ENCODE measurements at regions not wholly inside any gene's neighbourhood (a gene's known extent, or its start where the extent isn't known, plus 50 kb on each side); places are given as distances from the start of the nearest gene placed in this dataset.
"Not testable (repeated sequence)": the region's sequence is repeated elsewhere in the genome, so short reads cannot be mapped to it uniquely, and the experiment has no call there.

- H3K18ac ChIP-seq (ENCODE audit: low read length); H2AFZ ChIP-seq (ENCODE audit: low read length); H3K23ac ChIP-seq (ENCODE audit: low read depth, low read length, poor library complexity); H2AK5ac ChIP-seq (ENCODE audit: low read depth, low read length); H3K4ac ChIP-seq (ENCODE audit: low read length); H3K4me3 ChIP-seq (ENCODE audit: low read length in 2 of 2); H3K27me3 ChIP-seq (ENCODE audit: control insufficient read depth in 3 of 3, insufficient read depth in 3 of 3, low read depth in 1 of 3, low read length in 3 of 3); H2BK120ac ChIP-seq (ENCODE audit: low read depth, low read length); H3K27ac ChIP-seq (replicated peaks; ENCODE audit: low read length); H2BK5ac ChIP-seq (ENCODE audit: low read length); H3K4me1 ChIP-seq (ENCODE audit: control insufficient read depth in 2 of 2, insufficient read depth in 1 of 2, low read depth in 1 of 2, low read length in 2 of 2); H3K9ac ChIP-seq (ENCODE audit: low read depth, low read length, poor library complexity); H4K8ac ChIP-seq (ENCODE audit: low read depth, low read length); H2BK12ac ChIP-seq (ENCODE audit: low read length); H3K36me3 ChIP-seq (replicated peaks in 1 of 2; ENCODE audit: control insufficient read depth in 2 of 2, insufficient read depth in 2 of 2, low read length in 2 of 2); H3K14ac ChIP-seq (ENCODE audit: low read length); H4K91ac ChIP-seq (ENCODE audit: low read depth, low read length, poor library complexity); H3K9me3 ChIP-seq (replicated peaks in 1 of 2; ENCODE audit: control insufficient read depth in 2 of 2, insufficient read depth in 1 of 2, low read depth in 1 of 2, low read length in 2 of 2); H3K4me2 ChIP-seq (ENCODE audit: insufficient read depth, low read length, poor library complexity, severe bottlenecking); H3K79me1 ChIP-seq (ENCODE audit: low read depth, low read length); H2BK15ac ChIP-seq (ENCODE audit: low read length); DNase-seq (ENCODE audit: low spot score): not testable (repeated sequence)
- no CpG with 5 or more reads among the region's 2 CpGs for WGBS, 2 donors (ENCODE audit: extremely low coverage in 2 of 2, insufficient read length in 2 of 2, insufficient replicate concordance in 1 of 2)
Observed at GRCh38 chr1:148211191-148211590, 59.1 kb upstream of the NBPF11 start.

GRCh38 chr1:148210624-148211023, 58.5 kb upstream of the NBPF11 start:
- not testable (repeated sequence) for H2BK5ac ChIP-seq (ENCODE audit: low read length)

DNA sequence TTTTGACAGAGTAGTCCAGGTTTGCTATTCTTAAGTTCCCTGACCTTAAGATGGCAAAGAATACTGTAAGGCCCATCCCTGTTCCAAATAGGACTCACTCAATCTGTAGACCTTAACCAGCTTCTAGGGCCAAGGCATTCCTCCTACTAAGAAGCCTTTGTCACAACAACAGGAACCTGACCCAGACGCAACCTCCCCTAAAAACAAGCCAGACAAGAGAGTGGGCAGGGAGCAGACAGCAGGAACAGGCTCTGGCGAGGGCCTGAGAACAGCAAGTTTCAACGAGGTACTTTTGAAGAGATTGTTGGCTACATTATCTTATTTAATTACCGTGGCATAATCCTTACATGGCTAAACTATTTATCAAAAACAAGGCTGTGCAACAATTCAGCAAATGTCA, 58.1 kb upstream of the NBPF11 start:
- WGBS, 2 donors (ENCODE audit: extremely low coverage in 2 of 2, insufficient read length in 2 of 2, insufficient replicate concordance in 1 of 2): no CpG with 5 or more reads among the region's 4 CpGs
- not testable (repeated sequence) for H3K9ac ChIP-seq (ENCODE audit: low read depth, low read length, poor library complexity); H3K27me3 ChIP-seq (ENCODE audit: control insufficient read depth in 3 of 3, insufficient read depth in 3 of 3, low read depth in 1 of 3, low read length in 3 of 3); H3K23ac ChIP-seq (ENCODE audit: low read depth, low read length, poor library complexity); H2BK12ac ChIP-seq (ENCODE audit: low read length); H3K4me2 ChIP-seq (ENCODE audit: insufficient read depth, low read length, poor library complexity, severe bottlenecking); H2BK15ac ChIP-seq (ENCODE audit: low read length); H2BK120ac ChIP-seq (ENCODE audit: low read depth, low read length); H3K9me3 ChIP-seq (replicated peaks in 1 of 2; ENCODE audit: control insufficient read depth in 2 of 2, insufficient read depth in 1 of 2, low read depth in 1 of 2, low read length in 2 of 2); H3K4me3 ChIP-seq (ENCODE audit: low read length in 2 of 2); H3K14ac ChIP-seq (ENCODE audit: low read length); H2AFZ ChIP-seq (ENCODE audit: low read length); H3K27ac ChIP-seq (replicated peaks; ENCODE audit: low read length); DNase-seq (ENCODE audit: low spot score); H4K91ac ChIP-seq (ENCODE audit: low read depth, low read length, poor library complexity); H2BK5ac ChIP-seq (ENCODE audit: low read length); H3K4me1 ChIP-seq (ENCODE audit: control insufficient read depth in 2 of 2, insufficient read depth in 1 of 2, low read depth in 1 of 2, low read length in 2 of 2); H2AK5ac ChIP-seq (ENCODE audit: low read depth, low read length); H4K8ac ChIP-seq (ENCODE audit: low read depth, low read length); H3K79me1 ChIP-seq (ENCODE audit: low read depth, low read length); H3K36me3 ChIP-seq (replicated peaks in 1 of 2; ENCODE audit: control insufficient read depth in 2 of 2, insufficient read depth in 2 of 2, low read length in 2 of 2); H3K4ac ChIP-seq (ENCODE audit: low read length); H3K18ac ChIP-seq (ENCODE audit: low read length)

More at GRCh38 chr1:148210624-148211023, 58.5 kb upstream of the NBPF11 start:
- not testable (repeated sequence) for H2BK120ac ChIP-seq (ENCODE audit: low read depth, low read length); H2AK5ac ChIP-seq (ENCODE audit: low read depth, low read length); H3K9me3 ChIP-seq (replicated peaks in 1 of 2; ENCODE audit: control insufficient read depth in 2 of 2, insufficient read depth in 1 of 2, low read depth in 1 of 2, low read length in 2 of 2); H3K27ac ChIP-seq (replicated peaks; ENCODE audit: low read length); H3K36me3 ChIP-seq (replicated peaks in 1 of 2; ENCODE audit: control insufficient read depth in 2 of 2, insufficient read depth in 2 of 2, low read length in 2 of 2); H2BK15ac ChIP-seq (ENCODE audit: low read length); H3K27me3 ChIP-seq (ENCODE audit: control insufficient read depth in 3 of 3, insufficient read depth in 3 of 3, low read depth in 1 of 3, low read length in 3 of 3); DNase-seq (ENCODE audit: low spot score); H2BK12ac ChIP-seq (ENCODE audit: low read length); H4K8ac ChIP-seq (ENCODE audit: low read depth, low read length); H2AFZ ChIP-seq (ENCODE audit: low read length); H3K23ac ChIP-seq (ENCODE audit: low read depth, low read length, poor library complexity); H3K4me1 ChIP-seq (ENCODE audit: control insufficient read depth in 2 of 2, insufficient read depth in 1 of 2, low read depth in 1 of 2, low read length in 2 of 2); H4K91ac ChIP-seq (ENCODE audit: low read depth, low read length, poor library complexity); H3K18ac ChIP-seq (ENCODE audit: low read length); H3K14ac ChIP-seq (ENCODE audit: low read length); H3K4me2 ChIP-seq (ENCODE audit: insufficient read depth, low read length, poor library complexity, severe bottlenecking); H3K79me1 ChIP-seq (ENCODE audit: low read depth, low read length); H3K4me3 ChIP-seq (ENCODE audit: low read length in 2 of 2); H3K9ac ChIP-seq (ENCODE audit: low read depth, low read length, poor library complexity); H3K4ac ChIP-seq (ENCODE audit: low read length)
- no CpG with 5 or more reads among the region's 6 CpGs for WGBS, 2 donors (ENCODE audit: extremely low coverage in 2 of 2, insufficient read length in 2 of 2, insufficient replicate concordance in 1 of 2)

- not testable (repeated sequence) for H3K4ac ChIP-seq (ENCODE audit: low read length); H3K14ac ChIP-seq (ENCODE audit: low read length); H3K9me3 ChIP-seq (replicated peaks in 1 of 2; ENCODE audit: control insufficient read depth in 2 of 2, insufficient read depth in 1 of 2, low read depth in 1 of 2, low read length in 2 of 2); H2AK5ac ChIP-seq (ENCODE audit: low read depth, low read length); H3K4me2 ChIP-seq (ENCODE audit: insufficient read depth, low read length, poor library complexity, severe bottlenecking); H3K18ac ChIP-seq (ENCODE audit: low read length); H2BK5ac ChIP-seq (ENCODE audit: low read length); H3K9ac ChIP-seq (ENCODE audit: low read depth, low read length, poor library complexity); DNase-seq (ENCODE audit: low spot score); H3K4me1 ChIP-seq (ENCODE audit: control insufficient read depth in 2 of 2, insufficient read depth in 1 of 2, low read depth in 1 of 2, low read length in 2 of 2); H3K36me3 ChIP-seq (replicated peaks in 1 of 2; ENCODE audit: control insufficient read depth in 2 of 2, insufficient read depth in 2 of 2, low read length in 2 of 2); H2BK15ac ChIP-seq (ENCODE audit: low read length); H2AFZ ChIP-seq (ENCODE audit: low read length); H3K79me1 ChIP-seq (ENCODE audit: low read depth, low read length); H2BK12ac ChIP-seq (ENCODE audit: low read length); H3K4me3 ChIP-seq (ENCODE audit: low read length in 2 of 2); H2BK120ac ChIP-seq (ENCODE audit: low read depth, low read length); H3K27ac ChIP-seq (replicated peaks; ENCODE audit: low read length); H3K27me3 ChIP-seq (ENCODE audit: control insufficient read depth in 3 of 3, insufficient read depth in 3 of 3, low read depth in 1 of 3, low read length in 3 of 3); H3K23ac ChIP-seq (ENCODE audit: low read depth, low read length, poor library complexity); H4K8ac ChIP-seq (ENCODE audit: low read depth, low read length); H4K91ac ChIP-seq (ENCODE audit: low read depth, low read length, poor library complexity)
- WGBS, 2 donors (ENCODE audit: extremely low coverage in 2 of 2, insufficient read length in 2 of 2, insufficient replicate concordance in 1 of 2): no CpG with 5 or more reads among the region's 6 CpGs
Observed at GRCh38 chr1:148202013-148202412, 49.9 kb upstream of the NBPF11 start.

All from neuronal stem cell (in vitro differentiated cells).